ENCODE measurements at regions not wholly inside any gene's neighbourhood (a gene's known extent, or its start where the extent isn't known, plus 50 kb on each side); places are given as distances from the start of the nearest gene placed in this dataset.

DNA sequence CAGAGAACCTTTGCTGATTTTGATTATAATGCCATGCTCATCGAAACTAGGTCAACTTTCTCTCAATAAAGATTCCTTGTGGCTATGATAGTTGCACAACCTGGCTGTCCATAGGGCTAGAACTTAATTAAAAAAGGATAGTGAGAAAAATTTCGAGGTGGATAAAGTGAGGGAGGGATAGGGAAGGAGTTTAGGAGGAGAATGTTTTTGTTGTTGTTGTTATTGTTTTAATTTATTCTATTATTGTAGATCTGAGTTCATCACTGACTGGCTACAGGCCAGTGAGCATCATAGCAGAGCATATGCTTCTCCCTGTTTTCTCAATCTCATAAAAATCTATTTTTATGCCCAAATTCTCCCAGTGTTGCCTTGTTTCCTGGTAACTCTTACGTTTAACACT lies 688.7 kb upstream of the GRM3 start:
- Histone ChIP-seq H3K27me3 (ENCODE audit: control insufficient read depth, insufficient read depth, low read length) (no peaks in the 10 kb centered on the region), H3K4me3 (ENCODE audit: low read depth, low read length) (no peak overlapping the region), H3K4me1 (ENCODE audit: control insufficient read depth, insufficient read depth, low read length) (no peaks in the 10 kb centered on the region), H3K27ac (ENCODE audit: low read depth, low read length) (no peak overlapping the region), H3K36me3 (ENCODE audit: control insufficient read depth, insufficient read depth, low read length) (no peaks in the 10 kb centered on the region), H3K9me3 (ENCODE audit: control insufficient read depth, insufficient read depth, low read length) (no peaks in the 10 kb centered on the region)
- WGBS (ENCODE audit: insufficient coverage): 86% methylated on average over 1 of the region's 3 CpGs
- DNase-seq (ENCODE audit: low read depth in 4 of 6, low spot score in 6 of 6): no peak

DNA sequence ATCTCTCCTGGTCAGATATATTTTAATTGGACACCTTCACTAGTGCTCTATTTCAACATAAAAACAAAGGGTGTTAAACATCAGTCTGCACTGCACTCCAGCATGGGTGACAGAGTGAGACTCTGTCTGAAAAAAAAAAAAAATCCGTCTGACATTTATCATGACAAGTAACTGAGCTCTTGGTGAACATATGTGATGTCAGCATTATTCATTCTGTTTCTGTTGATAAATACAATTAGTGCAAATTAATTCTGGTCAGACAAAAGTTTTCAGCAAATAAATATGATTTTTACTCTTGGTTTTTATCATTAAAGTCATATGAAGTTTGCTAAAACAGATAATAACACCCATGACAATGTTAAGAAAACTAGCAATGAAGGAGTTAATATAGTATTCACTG lies 692.8 kb upstream of the GRM3 start:
- Histone ChIP-seq H3K4me1 (ENCODE audit: control insufficient read depth, insufficient read depth, low read length) (no peaks in the 10 kb centered on the region), H3K27ac (ENCODE audit: low read depth, low read length) (no peak overlapping the region), H3K9me3 (ENCODE audit: control insufficient read depth, insufficient read depth, low read length) (no peaks in the 10 kb centered on the region), H3K4me3 (ENCODE audit: low read depth, low read length) (no peak overlapping the region), H3K36me3 (ENCODE audit: control insufficient read depth, insufficient read depth, low read length) (no peaks in the 10 kb centered on the region), H3K27me3 (ENCODE audit: control insufficient read depth, insufficient read depth, low read length) (no peaks in the 10 kb centered on the region)
- WGBS (ENCODE audit: insufficient coverage): no CpG with 5 or more reads among the region's 1 CpG
- DNase-seq (ENCODE audit: low read depth in 4 of 6, low spot score in 6 of 6): no peak

- H3K27ac ChIP-seq (ENCODE audit: low read depth, low read length): no peak overlapping the region
- 100% methylated on average over 1 of the region's 3 CpGs for WGBS (ENCODE audit: insufficient coverage)
- H3K4me3 ChIP-seq (ENCODE audit: low read depth, low read length): no peak overlapping the region
- no peaks in the 10 kb centered on the region for H3K4me1 ChIP-seq (ENCODE audit: control insufficient read depth, insufficient read depth, low read length)
- H3K27me3 ChIP-seq (ENCODE audit: control insufficient read depth, insufficient read depth, low read length): no peaks in the 10 kb centered on the region
- DNase-seq (ENCODE audit: low read depth in 4 of 6, low spot score in 6 of 6): no peak
- no peaks in the 10 kb centered on the region for H3K9me3 ChIP-seq (ENCODE audit: control insufficient read depth, insufficient read depth, low read length)
- no peaks in the 10 kb centered on the region for H3K36me3 ChIP-seq (ENCODE audit: control insufficient read depth, insufficient read depth, low read length)
Observed at GRCh38 chr7:85950418-85950817, 693.3 kb upstream of the GRM3 start.

DNA sequence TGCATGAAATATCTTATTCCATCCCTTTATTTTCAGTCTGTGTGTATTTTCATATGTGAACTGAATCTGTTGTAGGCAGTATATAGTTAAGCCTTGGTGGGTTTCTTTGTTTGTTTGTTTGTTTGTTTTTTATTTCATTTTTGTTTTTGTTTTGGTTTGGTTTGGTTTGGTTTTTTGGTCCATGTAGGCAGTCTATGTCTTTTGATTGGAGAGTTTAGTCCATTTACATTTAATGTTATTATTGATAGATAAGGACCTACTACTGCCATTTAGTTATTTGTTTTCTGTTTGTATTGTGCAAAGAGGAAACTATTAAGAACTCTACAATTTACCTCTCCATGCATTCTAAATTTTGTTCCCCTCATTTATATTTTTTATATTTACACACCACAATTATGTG lies 695.9 kb upstream of the GRM3 start:
- DNase-seq (ENCODE audit: low read depth in 4 of 6, low spot score in 6 of 6): no peak
- no peaks in the 10 kb centered on the region for H3K4me1 ChIP-seq (ENCODE audit: control insufficient read depth, insufficient read depth, low read length)
- no peaks in the 10 kb centered on the region for H3K27me3 ChIP-seq (ENCODE audit: control insufficient read depth, insufficient read depth, low read length)
- no peak overlapping the region for H3K27ac ChIP-seq (ENCODE audit: low read depth, low read length)
- H3K36me3 ChIP-seq (ENCODE audit: control insufficient read depth, insufficient read depth, low read length): no peaks in the 10 kb centered on the region
- no peak overlapping the region for H3K4me3 ChIP-seq (ENCODE audit: low read depth, low read length)
- no peaks in the 10 kb centered on the region for H3K9me3 ChIP-seq (ENCODE audit: control insufficient read depth, insufficient read depth, low read length)

- no peaks in the 10 kb centered on the region for H3K4me1 ChIP-seq (ENCODE audit: control insufficient read depth, insufficient read depth, low read length)
- no CpG with 5 or more reads among the region's 2 CpGs for WGBS (ENCODE audit: insufficient coverage)
- no peaks in the 10 kb centered on the region for H3K36me3 ChIP-seq (ENCODE audit: control insufficient read depth, insufficient read depth, low read length)
- H3K27ac ChIP-seq (ENCODE audit: low read depth, low read length): no peak overlapping the region
- H3K27me3 ChIP-seq (ENCODE audit: control insufficient read depth, insufficient read depth, low read length): no peaks in the 10 kb centered on the region
- DNase-seq (ENCODE audit: low read depth in 4 of 6, low spot score in 6 of 6): no peak
- no peaks in the 10 kb centered on the region for H3K9me3 ChIP-seq (ENCODE audit: control insufficient read depth, insufficient read depth, low read length)
- no peak overlapping the region for H3K4me3 ChIP-seq (ENCODE audit: low read depth, low read length)
Observed at GRCh38 chr7:85940798-85941197, 702.9 kb upstream of the GRM3 start.

- DNase-seq (ENCODE audit: low read depth in 4 of 6, low spot score in 6 of 6): no peak
- Histone ChIP-seq H3K9me3 (ENCODE audit: control insufficient read depth, insufficient read depth, low read length) (peaks cover 3% of the 10 kb centered on the region), H3K27me3 (ENCODE audit: control insufficient read depth, insufficient read depth, low read length) (no peaks in the 10 kb centered on the region), H3K36me3 (ENCODE audit: control insufficient read depth, insufficient read depth, low read length) (no peaks in the 10 kb centered on the region), H3K4me3 (ENCODE audit: low read depth, low read length) (no peak overlapping the region), H3K27ac (ENCODE audit: low read depth, low read length) (no peak overlapping the region), H3K4me1 (ENCODE audit: control insufficient read depth, insufficient read depth, low read length) (no peaks in the 10 kb centered on the region)
- WGBS (ENCODE audit: insufficient coverage): 71% methylated on average over 1 of the region's 1 CpG
Observed at GRCh38 chr7:85931919-85932318, 711.8 kb upstream of the GRM3 start.

DNA sequence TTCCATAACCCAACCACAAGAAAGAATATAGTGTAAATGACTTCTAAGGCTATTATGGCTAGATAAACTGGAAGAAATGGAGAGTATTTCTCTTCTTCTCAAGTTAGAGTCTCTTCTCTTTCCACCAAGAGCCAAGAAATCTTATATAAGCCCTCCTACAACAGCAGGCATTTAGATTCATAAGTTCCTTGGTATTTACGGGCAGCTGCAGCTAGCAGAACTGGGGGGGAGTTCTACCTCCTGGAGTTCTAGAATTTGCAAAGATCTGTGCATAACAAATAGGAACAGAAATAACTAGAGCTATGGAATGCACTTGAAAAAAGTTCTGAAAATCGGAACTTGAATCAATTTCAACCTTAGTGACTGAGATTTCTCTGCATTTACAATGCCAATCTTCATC lies 715.2 kb upstream of the GRM3 start:
- WGBS (ENCODE audit: insufficient coverage): 60% methylated on average over 1 of the region's 2 CpGs
- Histone ChIP-seq H3K4me1 (ENCODE audit: control insufficient read depth, insufficient read depth, low read length) (no peaks in the 10 kb centered on the region), H3K36me3 (ENCODE audit: control insufficient read depth, insufficient read depth, low read length) (no peaks in the 10 kb centered on the region), H3K4me3 (ENCODE audit: low read depth, low read length) (no peak overlapping the region), H3K27ac (ENCODE audit: low read depth, low read length) (no peak overlapping the region), H3K9me3 (ENCODE audit: control insufficient read depth, insufficient read depth, low read length) (no peaks in the 10 kb centered on the region), H3K27me3 (ENCODE audit: control insufficient read depth, insufficient read depth, low read length) (no peaks in the 10 kb centered on the region)
- DNase-seq (ENCODE audit: low read depth in 4 of 6, low spot score in 6 of 6): no peak

- Histone ChIP-seq H3K4me3 (ENCODE audit: low read depth, low read length) (no peak overlapping the region), H3K4me1 (ENCODE audit: control insufficient read depth, insufficient read depth, low read length) (no peaks in the 10 kb centered on the region), H3K27ac (ENCODE audit: low read depth, low read length) (no peak overlapping the region), H3K9me3 (ENCODE audit: control insufficient read depth, insufficient read depth, low read length) (no peaks in the 10 kb centered on the region), H3K27me3 (ENCODE audit: control insufficient read depth, insufficient read depth, low read length) (no peaks in the 10 kb centered on the region), H3K36me3 (ENCODE audit: control insufficient read depth, insufficient read depth, low read length) (no peaks in the 10 kb centered on the region)
- DNase-seq (ENCODE audit: low read depth in 4 of 6, low spot score in 6 of 6): no peak
- no CpG with 5 or more reads among the region's 3 CpGs for WGBS (ENCODE audit: insufficient coverage)
Observed at GRCh38 chr7:85927226-85927625, 716.5 kb upstream of the GRM3 start.

GRCh38 chr7:85924062-85924461 lies 719.6 kb upstream of the GRM3 start:
- no peak overlapping the region for H3K4me3 ChIP-seq (ENCODE audit: low read depth, low read length)
- H3K36me3 ChIP-seq (ENCODE audit: control insufficient read depth, insufficient read depth, low read length): no peaks in the 10 kb centered on the region
- no peaks in the 10 kb centered on the region for H3K9me3 ChIP-seq (ENCODE audit: control insufficient read depth, insufficient read depth, low read length)
- DNase-seq (ENCODE audit: low read depth in 4 of 6, low spot score in 6 of 6): no peak
- H3K4me1 ChIP-seq (ENCODE audit: control insufficient read depth, insufficient read depth, low read length): no peaks in the 10 kb centered on the region
- WGBS (ENCODE audit: insufficient coverage): no CpG with 5 or more reads among the region's 2 CpGs
- no peak overlapping the region for H3K27ac ChIP-seq (ENCODE audit: low read depth, low read length)
- H3K27me3 ChIP-seq (ENCODE audit: control insufficient read depth, insufficient read depth, low read length): no peaks in the 10 kb centered on the region

DNA sequence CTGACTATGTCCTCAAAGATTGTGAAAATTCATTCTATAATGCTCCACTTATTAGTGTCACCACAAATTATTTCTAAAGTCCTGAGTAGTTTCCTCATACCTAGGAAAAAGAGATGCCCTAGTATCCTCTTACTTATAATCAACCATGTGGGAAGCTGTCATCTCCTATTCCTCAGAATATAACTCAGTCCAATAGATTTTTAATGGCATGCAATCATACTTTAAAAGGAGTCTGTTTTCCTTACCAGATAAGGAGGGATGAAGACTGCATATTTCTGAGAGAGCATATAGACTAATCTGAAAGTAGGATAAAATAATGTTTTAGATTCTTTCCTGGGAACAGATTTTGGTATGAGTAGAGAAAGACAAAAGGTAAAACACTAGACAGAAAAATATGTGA lies 727.7 kb upstream of the GRM3 start:
- Histone ChIP-seq H3K4me3 (ENCODE audit: low read depth, low read length) (no peak overlapping the region), H3K27ac (ENCODE audit: low read depth, low read length) (no peak overlapping the region), H3K4me1 (ENCODE audit: control insufficient read depth, insufficient read depth, low read length) (no peaks in the 10 kb centered on the region), H3K9me3 (ENCODE audit: control insufficient read depth, insufficient read depth, low read length) (peaks cover under 1% of the 10 kb centered on the region), H3K36me3 (ENCODE audit: control insufficient read depth, insufficient read depth, low read length) (no peaks in the 10 kb centered on the region), H3K27me3 (ENCODE audit: control insufficient read depth, insufficient read depth, low read length) (no peaks in the 10 kb centered on the region)
- DNase-seq (ENCODE audit: low read depth in 4 of 6, low spot score in 6 of 6): no peak

DNA sequence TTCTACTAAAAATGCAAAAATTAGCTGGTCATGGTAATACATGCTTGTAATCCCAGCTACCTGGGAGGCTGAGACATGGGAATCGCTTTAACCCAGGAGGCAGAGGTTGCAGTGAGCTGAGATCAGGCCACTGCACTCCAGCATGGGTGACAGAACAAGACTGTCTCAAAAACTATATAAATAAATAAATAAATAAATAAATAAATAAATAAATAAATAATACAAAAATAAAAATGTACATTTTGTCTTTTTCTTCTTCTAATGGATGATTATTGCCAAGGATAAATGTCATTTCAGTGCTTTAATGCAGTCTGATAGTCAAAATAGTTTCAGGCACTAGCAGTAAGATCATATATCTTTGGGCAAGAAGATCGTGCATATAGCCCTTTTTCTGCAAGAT lies 727.6 kb upstream of the SEMA3D start:
- H3K27ac ChIP-seq (ENCODE audit: low read depth, low read length): no peak overlapping the region

More for the DNA sequence above, 727.6 kb upstream of the SEMA3D start:
- H3K4me1 ChIP-seq (ENCODE audit: control insufficient read depth, insufficient read depth, low read length): no peaks in the 10 kb centered on the region
- no peak for DNase-seq (ENCODE audit: low read depth in 4 of 6, low spot score in 6 of 6)
- peaks cover 5% of the 10 kb centered on the region for H3K9me3 ChIP-seq (ENCODE audit: control insufficient read depth, insufficient read depth, low read length)
- no CpG with 5 or more reads among the region's 2 CpGs for WGBS (ENCODE audit: insufficient coverage)
- H3K36me3 ChIP-seq (ENCODE audit: control insufficient read depth, insufficient read depth, low read length): no peaks in the 10 kb centered on the region
- no peak overlapping the region for H3K4me3 ChIP-seq (ENCODE audit: low read depth, low read length)
- H3K27me3 ChIP-seq (ENCODE audit: control insufficient read depth, insufficient read depth, low read length): no peaks in the 10 kb centered on the region

All from spinal cord (tissue), 9 donors.